Lower leg skin (tissue), 4 donors: ENCODE measurements at regions not wholly inside any gene's neighbourhood (a gene's known extent, or its start where the extent isn't known, plus 50 kb on each side); places are given as distances from the start of the nearest gene placed in this dataset.

ENCODE experiments used
- DNase-seq, 2 donors: peaks; one replicate each; pipeline ENCODE4 v3.0.0-alpha.2; 2019; ENCODE audit warnings: low spot score in 2 of 2
- H3K4me3 ChIP-seq: fragments of 200-600 bp; sonication (generic); 2 replicates; pipeline ENCODE4 v1.5.1; 2017; ENCODE audit warnings: mild to moderate bottlenecking, low read depth; ENCODE audit not compliant: poor library complexity, severe bottlenecking
- POLR2A ChIP-seq, 2 donors: fragments of 450-650 bp; IDR thresholded peaks; one replicate each; pipeline ENCODE4 v1.6.1; 2016 to 2017; ENCODE audit warnings: antibody characterized with exemption in 2 of 2, mild to moderate bottlenecking in 1 of 2, moderate library complexity in 1 of 2
- WGBS, 2 donors: methylation state at CpG; one replicate each; pipeline ENCODE4 v1.1.5; 2018; 5-methylcytosine and 5-hydroxymethylcytosine counted together
- intact Hi-C: fragments of 100-400 bp; cut with DNase I; formaldehyde crosslinking; loops from one replicate; pipeline ENCODE4 v1.15.0; 2023; ENCODE audit warnings: low total_unique reads
- TF ChIP-seq, protein P1 (sequence below), 3 donors: fragments of 450-650 bp; IDR thresholded peaks; one replicate each; pipeline ENCODE4 v1.5.1; 2016; ENCODE audit warnings: antibody characterized with exemption in 3 of 3, mild to moderate bottlenecking in 3 of 3, moderate library complexity in 2 of 3

DNA sequence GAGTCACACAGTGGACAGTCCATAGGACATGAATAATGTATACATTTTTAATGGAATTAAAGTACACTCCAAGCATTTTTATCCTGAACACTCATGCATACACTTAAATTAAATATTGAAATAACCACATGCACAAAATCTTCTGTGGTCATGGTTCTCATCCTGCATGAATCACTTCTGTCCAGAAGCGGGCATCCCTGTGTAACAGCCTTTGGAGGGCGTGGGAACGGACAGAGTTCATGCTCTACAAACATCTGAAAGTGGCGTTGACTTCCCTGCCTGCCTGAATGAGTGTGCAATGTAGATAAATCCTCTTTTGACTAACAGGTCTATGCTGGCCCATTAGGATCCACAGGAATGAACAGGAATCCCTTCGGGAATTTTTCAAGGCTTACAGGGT lies 780.2 kb downstream of the BRD1 start:
- intact Hi-C loops, result no loop called here
- TF ChIP-seq, protein P1, sequence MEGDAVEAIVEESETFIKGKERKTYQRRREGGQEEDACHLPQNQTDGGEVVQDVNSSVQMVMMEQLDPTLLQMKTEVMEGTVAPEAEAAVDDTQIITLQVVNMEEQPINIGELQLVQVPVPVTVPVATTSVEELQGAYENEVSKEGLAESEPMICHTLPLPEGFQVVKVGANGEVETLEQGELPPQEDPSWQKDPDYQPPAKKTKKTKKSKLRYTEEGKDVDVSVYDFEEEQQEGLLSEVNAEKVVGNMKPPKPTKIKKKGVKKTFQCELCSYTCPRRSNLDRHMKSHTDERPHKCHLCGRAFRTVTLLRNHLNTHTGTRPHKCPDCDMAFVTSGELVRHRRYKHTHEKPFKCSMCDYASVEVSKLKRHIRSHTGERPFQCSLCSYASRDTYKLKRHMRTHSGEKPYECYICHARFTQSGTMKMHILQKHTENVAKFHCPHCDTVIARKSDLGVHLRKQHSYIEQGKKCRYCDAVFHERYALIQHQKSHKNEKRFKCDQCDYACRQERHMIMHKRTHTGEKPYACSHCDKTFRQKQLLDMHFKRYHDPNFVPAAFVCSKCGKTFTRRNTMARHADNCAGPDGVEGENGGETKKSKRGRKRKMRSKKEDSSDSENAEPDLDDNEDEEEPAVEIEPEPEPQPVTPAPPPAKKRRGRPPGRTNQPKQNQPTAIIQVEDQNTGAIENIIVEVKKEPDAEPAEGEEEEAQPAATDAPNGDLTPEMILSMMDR (IDR thresholded peaks at IDR 0.05), result no peak
- TF ChIP-seq POLR2A (IDR thresholded peaks at IDR 0.05), result no peak
- no peak overlapping the region for H3K4me3 ChIP-seq
- WGBS, 2 donors, result 53 to 71% methylated on average over 5 of the region's 5 CpGs
- no peak for DNase-seq

DNA sequence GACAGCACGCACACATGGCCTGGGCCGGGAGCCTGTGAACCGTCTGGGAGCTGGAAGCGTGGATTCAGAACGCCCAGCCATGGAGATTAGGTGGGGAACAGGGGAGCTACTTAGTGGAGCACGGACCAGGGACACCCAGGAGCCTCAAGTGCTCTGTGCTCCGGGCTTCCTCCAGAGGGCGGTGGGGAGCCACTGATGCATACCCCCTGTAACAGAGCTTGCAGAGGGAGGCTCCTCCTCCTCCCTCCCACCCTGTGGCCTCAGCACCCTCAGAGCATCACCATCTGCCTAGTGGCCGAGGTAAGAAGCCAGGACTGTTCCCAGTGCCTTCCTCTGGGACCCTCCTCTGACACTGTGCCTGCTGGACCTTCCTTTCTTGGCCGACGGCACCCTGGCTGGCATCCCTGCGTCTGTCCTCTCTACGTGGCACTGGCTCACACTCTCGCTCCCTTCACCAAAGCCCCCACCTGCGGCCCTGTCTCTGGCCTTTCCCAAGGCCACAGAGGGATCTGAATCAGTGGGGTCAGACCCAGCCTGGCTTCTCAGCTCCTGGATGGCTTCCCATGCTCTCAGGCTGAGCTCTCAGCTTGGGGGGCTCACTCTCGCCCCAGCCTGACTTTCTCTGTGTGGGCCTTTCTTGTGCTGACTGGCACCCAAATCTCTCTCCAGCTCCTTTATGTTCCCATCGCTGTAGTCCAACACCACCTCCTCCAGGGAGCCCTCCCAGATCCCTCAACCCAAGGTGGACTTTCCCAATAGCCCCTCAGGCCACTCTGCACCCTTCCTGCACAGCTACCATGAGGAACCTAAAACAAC lies 780.9 kb downstream of the BRD1 start:
- TF ChIP-seq, protein P1 (IDR thresholded peaks at IDR 0.05), result no peak
- TF ChIP-seq POLR2A (IDR thresholded peaks at IDR 0.05), result no peak
- intact Hi-C loops, result no loop called here
- no peak overlapping the region for H3K4me3 ChIP-seq
- DNase-seq, result no peak
- WGBS, 2 donors, result 49 to 52% methylated on average over 17 of the region's 17 CpGs

DNA sequence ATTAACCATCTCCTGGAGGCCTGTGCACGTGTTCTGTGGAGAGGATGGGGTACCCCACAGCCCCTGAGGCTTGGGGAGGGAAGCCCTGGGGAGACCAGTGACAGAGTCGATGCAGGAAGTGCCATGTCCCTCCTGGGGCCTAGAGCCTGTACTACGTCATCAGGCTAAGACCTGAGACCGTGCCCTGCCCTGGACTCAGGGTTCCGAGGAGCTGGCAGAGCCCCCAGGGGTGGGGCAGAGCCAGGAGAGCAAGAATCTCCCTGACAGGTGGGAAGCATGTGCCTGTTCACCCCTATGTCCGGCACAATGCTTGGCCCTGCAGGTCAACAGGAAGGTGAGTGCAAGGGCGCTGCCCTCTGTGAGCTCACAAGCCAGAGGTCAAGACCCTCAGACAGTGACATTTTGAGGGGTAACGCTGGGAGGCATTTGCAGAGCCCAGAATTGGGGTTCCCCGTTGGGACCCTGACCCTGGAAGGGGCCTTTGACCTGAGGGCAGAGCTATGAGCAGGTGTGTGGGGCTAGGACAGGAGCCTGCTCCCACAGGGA lies 781.6 kb downstream of the BRD1 start:
- 63 to 68% methylated on average over 9 of the region's 9 CpGs for WGBS, 2 donors
- no peak for TF ChIP-seq POLR2A (IDR thresholded peaks at IDR 0.05)
- TF ChIP-seq, protein P1 (IDR thresholded peaks at IDR 0.05), result no peak
- intact Hi-C loops, result no loop called here
- DNase-seq, result no peak
- H3K4me3 ChIP-seq, result no peak overlapping the region

DNA sequence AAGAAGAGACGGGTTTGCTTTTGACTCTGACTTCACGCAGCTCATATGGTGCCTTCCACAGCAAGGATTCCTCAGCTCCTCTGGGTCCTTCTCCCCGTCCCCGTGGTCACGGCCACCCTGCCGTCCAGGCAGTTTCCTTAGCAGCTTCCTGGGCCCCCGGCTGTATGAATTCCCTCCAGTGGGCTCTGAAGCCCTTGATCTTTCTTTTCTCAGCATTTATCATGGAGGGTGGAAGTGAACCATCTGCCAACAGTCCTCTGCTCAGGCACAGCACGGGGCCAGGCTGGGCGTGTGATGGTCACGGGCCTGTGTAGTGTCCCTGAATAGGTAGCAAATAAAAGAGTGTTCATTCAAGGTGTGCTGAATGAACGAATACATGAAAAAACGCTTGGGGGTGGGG lies 782.4 kb downstream of the BRD1 start:
- TF ChIP-seq, protein P1 (IDR thresholded peaks at IDR 0.05), result no peak
- TF ChIP-seq POLR2A (IDR thresholded peaks at IDR 0.05), result no peak
- no peak overlapping the region for H3K4me3 ChIP-seq
- intact Hi-C loops, result no loop called here
- 78 to 84% methylated on average over 12 of the region's 12 CpGs for WGBS, 2 donors
- DNase-seq, result no peak

DNA sequence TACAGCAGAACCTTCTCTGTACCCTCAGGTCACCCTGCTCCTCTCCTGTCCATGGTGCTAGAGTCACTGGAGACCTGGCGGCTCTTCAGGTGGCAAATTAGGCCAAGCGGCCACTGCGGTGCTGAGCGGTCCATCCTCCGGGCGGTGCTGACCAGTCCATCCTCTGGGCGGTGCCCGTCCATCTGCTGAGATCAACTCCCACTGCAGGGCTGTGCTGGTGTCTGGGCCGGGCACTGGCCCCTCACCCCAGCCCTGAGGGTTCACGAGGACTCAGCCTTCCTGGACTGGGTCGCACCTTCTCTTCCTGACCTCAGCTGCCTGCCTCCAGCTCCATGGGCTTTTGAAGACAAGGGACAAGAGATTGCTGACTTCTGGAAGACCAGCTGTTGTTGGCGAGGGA lies 782.9 kb downstream of the BRD1 start:
- TF ChIP-seq, protein P1 (IDR thresholded peaks at IDR 0.05), result no peak
- no peak for TF ChIP-seq POLR2A (IDR thresholded peaks at IDR 0.05)
- no peak overlapping the region for H3K4me3 ChIP-seq
- no peak for DNase-seq
- 88 to 91% methylated on average over 6 to 12 of the region's 12 CpGs for WGBS, 2 donors
- intact Hi-C loops, result no loop called here
